ENCODE measurements at regions not wholly inside any gene's neighbourhood (a gene's known extent, or its start where the extent isn't known, plus 50 kb on each side); places are given as distances from the start of the nearest gene placed in this dataset.
"Not testable (repeated sequence)": the region's sequence is repeated elsewhere in the genome, so short reads cannot be mapped to it uniquely, and the experiment has no call there.

GRCh38 chr5:120151825-120152224 is 312.3 kb upstream of the PRR16 start:
- peak; percentile 3 for DNase-seq (ENCODE audit: low spot score)

- DNase-seq (ENCODE audit: low spot score): peak; percentile 86
These were observed 311.6 kb upstream of the PRR16 start for GRCh38 chr5:120152472-120152871.

- DNase-seq (ENCODE audit: low spot score): no peak
These were observed 311.2 kb upstream of the PRR16 start for GRCh38 chr5:120152931-120153330.

GRCh38 chr5:120153551-120153950 is 310.5 kb upstream of the PRR16 start:
- DNase-seq (ENCODE audit: low spot score): no peak

- DNase-seq (ENCODE audit: low spot score): no peak
These were observed 308.2 kb upstream of the PRR16 start for GRCh38 chr5:120155873-120156272.

GRCh38 chr5:120158211-120158610 is 305.9 kb upstream of the PRR16 start:
- no peak for DNase-seq (ENCODE audit: low spot score)

- DNase-seq (ENCODE audit: low spot score): no peak
These were observed 304.9 kb upstream of the PRR16 start for GRCh38 chr5:120159155-120159554.

- DNase-seq (ENCODE audit: low spot score): peak; percentile 17
These were observed 303.8 kb upstream of the PRR16 start for GRCh38 chr5:120160124-120160895.

GRCh38 chr5:120162321-120162720 is 301.8 kb upstream of the PRR16 start:
- DNase-seq (ENCODE audit: low spot score): no peak

GRCh38 chr5:120164037-120164436 is 300.1 kb upstream of the PRR16 start:
- no peak for DNase-seq (ENCODE audit: low spot score)

- DNase-seq (ENCODE audit: low spot score): no peak
These were observed 299.1 kb upstream of the PRR16 start for GRCh38 chr5:120164986-120165385.

- no peak for DNase-seq (ENCODE audit: low spot score)
These were observed 291.0 kb upstream of the PRR16 start for GRCh38 chr5:120173125-120173524.

- DNase-seq (ENCODE audit: low spot score): no peak
These were observed 290.0 kb upstream of the PRR16 start for GRCh38 chr5:120174089-120174488.

- not testable (repeated sequence) for DNase-seq (ENCODE audit: low spot score)
These were observed 282.9 kb upstream of the PRR16 start for GRCh38 chr5:120181238-120181637.

GRCh38 chr5:120194650-120195049 is 269.4 kb upstream of the PRR16 start:
- DNase-seq (ENCODE audit: low spot score): not testable (repeated sequence)

GRCh38 chr5:120199559-120199958 is 264.5 kb upstream of the PRR16 start:
- DNase-seq (ENCODE audit: low spot score): no peak

- DNase-seq (ENCODE audit: low spot score): no peak
These were observed 257.0 kb upstream of the PRR16 start for GRCh38 chr5:120207129-120207528.

GRCh38 chr5:120217001-120217400 is 247.1 kb upstream of the PRR16 start:
- DNase-seq (ENCODE audit: low spot score): no peak

GRCh38 chr5:120219988-120220387 is 244.1 kb upstream of the PRR16 start:
- DNase-seq (ENCODE audit: low spot score): no peak

- no peak for DNase-seq (ENCODE audit: low spot score)
These were observed 238.6 kb upstream of the PRR16 start for GRCh38 chr5:120225524-120225923.

GRCh38 chr5:120228262-120229031 is 235.7 kb upstream of the PRR16 start:
- DNase-seq (ENCODE audit: low spot score): no peak

- no peak for DNase-seq (ENCODE audit: low spot score)
These were observed 235.1 kb upstream of the PRR16 start for GRCh38 chr5:120229036-120229435.

GRCh38 chr5:120231563-120231962 is 232.5 kb upstream of the PRR16 start:
- DNase-seq (ENCODE audit: low spot score): no peak

All from kidney tubule cell (primary cell).